HL-60 (cell line): ENCODE measurements at regions not wholly inside any gene's neighbourhood (a gene's known extent, or its start where the extent isn't known, plus 50 kb on each side); places are given as distances from the start of the nearest gene placed in this dataset.

Experiments
- DNase-seq, 2 experiments: peaks; one replicate each; pipeline ENCODE4 v3.0.0-alpha.2; 2010 to 2020; ENCODE audit warnings: low read depth in 1 of 2, low spot score in 1 of 2
- H3K27ac ChIP-seq: fragments of 250-450 bp; sonication (Bioruptor Pico); replicated peaks from 2 replicates; pipeline ENCODE4 v1.5.1; 2020; ENCODE audit warnings: mild to moderate bottlenecking, moderate library complexity
- H3K27me3 ChIP-seq: fragments of 250-450 bp; sonication (Bioruptor Pico); 2 replicates; pipeline ENCODE4 v1.5.1; 2021; ENCODE audit warnings: mild to moderate bottlenecking, moderate library complexity; ENCODE audit not compliant: insufficient read depth, poor library complexity, severe bottlenecking
- H3K4me3 ChIP-seq: replicated peaks from 2 replicates; pipeline ENCODE4 v1.5.1; 2011; ENCODE audit warnings: mild to moderate bottlenecking, control low read depth, low read length; ENCODE audit not compliant: insufficient read depth
- GABPA ChIP-seq: IDR thresholded peaks from 2 replicates; pipeline ENCODE4 v1.6.1; 2012; ENCODE audit warnings: low read depth
- POLR2AphosphoS5 ChIP-seq: IDR thresholded peaks from 2 replicates; pipeline ENCODE4 v1.6.1; 2012; ENCODE audit warnings: low read depth
- SPI1 ChIP-seq: IDR thresholded peaks from 2 replicates; pipeline ENCODE4 v1.6.1; 2012; ENCODE audit warnings: low read depth, mild to moderate bottlenecking, borderline replicate concordance
- TF ChIP-seq, protein P1 (sequence below): IDR thresholded peaks from one replicate; pipeline ENCODE4 v1.5.1; 2011; ENCODE audit warnings: low read length, control low read depth, inconsistent platforms; ENCODE audit not compliant: insufficient read depth
- TF ChIP-seq, protein P2 (sequence below): IDR thresholded peaks from 2 replicates; pipeline ENCODE4 v1.6.1; 2012; ENCODE audit warnings: low read depth; ENCODE audit not compliant: insufficient replicate concordance

DNA sequence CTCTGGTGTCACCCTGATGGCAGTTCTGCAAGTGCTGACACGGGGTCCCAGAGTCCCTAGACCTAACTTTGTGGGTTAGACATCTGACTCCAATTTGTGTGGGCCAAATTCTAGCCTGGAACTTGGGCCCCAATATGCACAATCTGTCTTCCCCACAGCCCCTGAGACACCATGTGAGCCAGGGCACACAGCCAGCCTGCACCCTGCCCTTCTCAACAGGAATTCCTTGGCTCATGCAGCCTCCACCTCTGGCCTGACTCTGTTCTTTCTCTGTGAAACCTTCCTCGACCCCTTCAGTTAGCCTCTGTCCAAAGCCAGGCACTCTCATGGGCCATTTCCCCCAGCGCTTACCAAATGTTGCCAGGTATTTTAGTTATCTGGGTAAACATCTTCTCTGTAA is 59.1 kb upstream of the POU2AF1 start:
- H3K27me3 ChIP-seq = no peaks in the 10 kb centered on the region
- DNase-seq = no peak
- H3K27ac ChIP-seq = no peak overlapping the region
- TF ChIP-seq, protein P1, sequence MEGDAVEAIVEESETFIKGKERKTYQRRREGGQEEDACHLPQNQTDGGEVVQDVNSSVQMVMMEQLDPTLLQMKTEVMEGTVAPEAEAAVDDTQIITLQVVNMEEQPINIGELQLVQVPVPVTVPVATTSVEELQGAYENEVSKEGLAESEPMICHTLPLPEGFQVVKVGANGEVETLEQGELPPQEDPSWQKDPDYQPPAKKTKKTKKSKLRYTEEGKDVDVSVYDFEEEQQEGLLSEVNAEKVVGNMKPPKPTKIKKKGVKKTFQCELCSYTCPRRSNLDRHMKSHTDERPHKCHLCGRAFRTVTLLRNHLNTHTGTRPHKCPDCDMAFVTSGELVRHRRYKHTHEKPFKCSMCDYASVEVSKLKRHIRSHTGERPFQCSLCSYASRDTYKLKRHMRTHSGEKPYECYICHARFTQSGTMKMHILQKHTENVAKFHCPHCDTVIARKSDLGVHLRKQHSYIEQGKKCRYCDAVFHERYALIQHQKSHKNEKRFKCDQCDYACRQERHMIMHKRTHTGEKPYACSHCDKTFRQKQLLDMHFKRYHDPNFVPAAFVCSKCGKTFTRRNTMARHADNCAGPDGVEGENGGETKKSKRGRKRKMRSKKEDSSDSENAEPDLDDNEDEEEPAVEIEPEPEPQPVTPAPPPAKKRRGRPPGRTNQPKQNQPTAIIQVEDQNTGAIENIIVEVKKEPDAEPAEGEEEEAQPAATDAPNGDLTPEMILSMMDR = no peak
- TF ChIP-seq, protein P2, sequence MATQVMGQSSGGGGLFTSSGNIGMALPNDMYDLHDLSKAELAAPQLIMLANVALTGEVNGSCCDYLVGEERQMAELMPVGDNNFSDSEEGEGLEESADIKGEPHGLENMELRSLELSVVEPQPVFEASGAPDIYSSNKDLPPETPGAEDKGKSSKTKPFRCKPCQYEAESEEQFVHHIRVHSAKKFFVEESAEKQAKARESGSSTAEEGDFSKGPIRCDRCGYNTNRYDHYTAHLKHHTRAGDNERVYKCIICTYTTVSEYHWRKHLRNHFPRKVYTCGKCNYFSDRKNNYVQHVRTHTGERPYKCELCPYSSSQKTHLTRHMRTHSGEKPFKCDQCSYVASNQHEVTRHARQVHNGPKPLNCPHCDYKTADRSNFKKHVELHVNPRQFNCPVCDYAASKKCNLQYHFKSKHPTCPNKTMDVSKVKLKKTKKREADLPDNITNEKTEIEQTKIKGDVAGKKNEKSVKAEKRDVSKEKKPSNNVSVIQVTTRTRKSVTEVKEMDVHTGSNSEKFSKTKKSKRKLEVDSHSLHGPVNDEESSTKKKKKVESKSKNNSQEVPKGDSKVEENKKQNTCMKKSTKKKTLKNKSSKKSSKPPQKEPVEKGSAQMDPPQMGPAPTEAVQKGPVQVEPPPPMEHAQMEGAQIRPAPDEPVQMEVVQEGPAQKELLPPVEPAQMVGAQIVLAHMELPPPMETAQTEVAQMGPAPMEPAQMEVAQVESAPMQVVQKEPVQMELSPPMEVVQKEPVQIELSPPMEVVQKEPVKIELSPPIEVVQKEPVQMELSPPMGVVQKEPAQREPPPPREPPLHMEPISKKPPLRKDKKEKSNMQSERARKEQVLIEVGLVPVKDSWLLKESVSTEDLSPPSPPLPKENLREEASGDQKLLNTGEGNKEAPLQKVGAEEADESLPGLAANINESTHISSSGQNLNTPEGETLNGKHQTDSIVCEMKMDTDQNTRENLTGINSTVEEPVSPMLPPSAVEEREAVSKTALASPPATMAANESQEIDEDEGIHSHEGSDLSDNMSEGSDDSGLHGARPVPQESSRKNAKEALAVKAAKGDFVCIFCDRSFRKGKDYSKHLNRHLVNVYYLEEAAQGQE = no peak
- TF ChIP-seq GABPA = no peak
- no peak for TF ChIP-seq SPI1
- TF ChIP-seq POLR2AphosphoS5 = no peak
- H3K4me3 ChIP-seq = no peak overlapping the region

DNA sequence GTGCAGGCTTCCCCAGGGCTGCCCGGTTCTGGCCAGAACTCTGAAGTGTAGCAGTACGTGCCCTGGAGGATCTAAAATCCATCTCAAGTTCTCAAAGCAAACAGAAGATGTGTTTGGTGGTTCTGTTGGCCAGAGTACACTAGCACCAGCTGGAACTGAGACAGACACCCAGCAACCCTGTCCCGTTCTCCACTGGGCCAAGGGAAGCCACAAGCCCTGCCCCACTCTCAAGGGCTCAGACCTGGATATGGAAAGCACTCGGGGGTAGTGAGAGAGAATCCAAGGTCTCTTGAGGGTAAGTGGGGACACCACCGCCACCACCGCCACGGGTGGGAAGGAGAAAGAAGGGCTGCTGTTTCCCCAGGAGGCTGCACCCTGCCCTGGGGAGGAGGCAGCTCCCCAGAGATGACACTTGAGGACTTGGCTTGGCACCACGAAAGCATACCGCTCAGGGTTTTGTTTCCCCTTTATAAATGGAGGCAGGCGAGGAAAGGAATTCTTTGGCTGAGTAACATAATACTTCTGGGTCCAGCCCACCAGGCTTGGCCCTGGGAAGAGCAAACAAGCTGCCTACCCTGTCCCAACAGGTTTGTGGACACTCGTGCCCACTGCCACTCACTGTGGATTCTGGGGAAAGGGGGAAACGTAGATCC is 56.1 kb upstream of the POU2AF1 start:
- no peaks in the 10 kb centered on the region for H3K27me3 ChIP-seq
- no peak for DNase-seq
- no peak overlapping the region for H3K27ac ChIP-seq
- no peak overlapping the region for H3K4me3 ChIP-seq
- TF ChIP-seq GABPA (no peak), POLR2AphosphoS5 (no peak), SPI1 (no peak)
- TF ChIP-seq, protein P1 = no peak
- TF ChIP-seq, protein P2 = no peak

DNA sequence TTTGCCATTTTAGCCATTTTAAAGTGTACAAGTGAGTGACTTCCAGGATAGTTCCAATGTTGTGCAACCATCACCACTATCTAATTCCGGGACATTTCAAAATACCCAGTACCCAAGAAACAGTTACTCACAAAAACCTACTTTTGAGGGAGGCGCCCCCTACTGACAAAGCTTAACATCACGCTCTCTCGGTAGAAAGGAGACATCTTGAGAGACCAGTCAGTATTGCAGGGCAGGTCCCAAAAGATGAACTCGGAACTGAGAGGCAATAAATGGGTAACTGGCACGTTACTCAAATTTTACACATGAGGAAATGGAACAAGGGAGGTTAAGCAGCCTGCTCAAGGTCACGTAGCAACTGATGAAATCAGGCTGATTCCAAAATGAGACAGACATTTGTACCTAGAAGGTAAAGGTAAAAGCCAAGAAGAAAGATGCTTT is 50.0 kb upstream of the POU2AF1 start:
- Histone ChIP-seq H3K27ac (no peak overlapping the region), H3K27me3 (no peaks in the 10 kb centered on the region), H3K4me3 (no peak overlapping the region)
- TF ChIP-seq, protein P2 = no peak
- TF ChIP-seq POLR2AphosphoS5 (no peak), SPI1 (no peak), GABPA (no peak)
- TF ChIP-seq, protein P1 = peak; percentile 60
- DNase-seq = peak; percentile 59 to 72
